ENCODE measurements at regions not wholly inside any gene's neighbourhood (a gene's known extent, or its start where the extent isn't known, plus 50 kb on each side); places are given as distances from the start of the nearest gene placed in this dataset.

DNA sequence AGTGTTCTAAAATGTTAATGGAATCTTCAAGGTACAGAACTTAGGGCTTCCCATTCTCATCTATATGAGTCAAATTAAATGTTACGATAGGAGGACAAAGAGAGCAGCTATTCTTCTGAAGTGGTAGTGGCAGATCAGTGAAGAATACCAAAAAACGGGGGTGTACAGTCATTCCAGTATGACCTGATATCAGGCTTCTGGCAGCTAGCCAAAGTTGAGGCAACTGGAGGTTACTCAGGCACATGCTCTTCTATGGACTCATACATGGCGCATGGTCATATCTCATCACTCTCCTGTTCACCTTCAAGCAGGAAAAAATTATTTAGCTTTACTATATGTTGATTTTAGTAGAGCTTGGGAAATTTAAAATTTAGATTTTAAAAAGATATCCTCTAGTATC is 1608.8 kb downstream of the GRIK2 start:
- TF ChIP-seq, protein P1, sequence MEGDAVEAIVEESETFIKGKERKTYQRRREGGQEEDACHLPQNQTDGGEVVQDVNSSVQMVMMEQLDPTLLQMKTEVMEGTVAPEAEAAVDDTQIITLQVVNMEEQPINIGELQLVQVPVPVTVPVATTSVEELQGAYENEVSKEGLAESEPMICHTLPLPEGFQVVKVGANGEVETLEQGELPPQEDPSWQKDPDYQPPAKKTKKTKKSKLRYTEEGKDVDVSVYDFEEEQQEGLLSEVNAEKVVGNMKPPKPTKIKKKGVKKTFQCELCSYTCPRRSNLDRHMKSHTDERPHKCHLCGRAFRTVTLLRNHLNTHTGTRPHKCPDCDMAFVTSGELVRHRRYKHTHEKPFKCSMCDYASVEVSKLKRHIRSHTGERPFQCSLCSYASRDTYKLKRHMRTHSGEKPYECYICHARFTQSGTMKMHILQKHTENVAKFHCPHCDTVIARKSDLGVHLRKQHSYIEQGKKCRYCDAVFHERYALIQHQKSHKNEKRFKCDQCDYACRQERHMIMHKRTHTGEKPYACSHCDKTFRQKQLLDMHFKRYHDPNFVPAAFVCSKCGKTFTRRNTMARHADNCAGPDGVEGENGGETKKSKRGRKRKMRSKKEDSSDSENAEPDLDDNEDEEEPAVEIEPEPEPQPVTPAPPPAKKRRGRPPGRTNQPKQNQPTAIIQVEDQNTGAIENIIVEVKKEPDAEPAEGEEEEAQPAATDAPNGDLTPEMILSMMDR (IDR thresholded peaks at IDR 0.05), result no peak
- TF ChIP-seq POLR2A (IDR thresholded peaks at IDR 0.05), result no peak

Data from testis (tissue), 2 donors.